ENCODE measurements at regions not wholly inside any gene's neighbourhood (a gene's known extent, or its start where the extent isn't known, plus 50 kb on each side); places are given as distances from the start of the nearest gene placed in this dataset.
A peak's percentile ranks its signal among the peaks of the same experiment; 100 is the strongest.

DNA sequence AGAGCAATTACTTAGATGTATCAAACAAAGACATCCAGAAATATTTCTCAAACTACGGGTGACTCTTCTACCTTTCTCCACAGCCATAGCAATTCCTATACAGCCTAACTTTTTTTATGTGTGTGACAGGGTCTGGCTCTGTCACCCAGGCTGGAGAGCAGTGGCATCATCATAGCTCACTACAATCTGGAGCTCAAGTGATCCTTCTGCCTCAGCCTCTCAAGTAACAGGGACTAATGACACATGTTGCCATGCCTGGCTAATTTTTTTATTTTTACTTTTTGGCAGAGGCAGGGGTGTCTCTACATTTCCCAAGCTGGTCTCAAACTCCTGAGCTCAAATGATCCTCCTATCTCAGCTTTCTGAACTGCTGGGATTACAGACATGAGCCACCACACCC lies 328.9 kb upstream of the NT5C1B start:
- DNase-seq (ENCODE audit: low read depth), result no peak
- in situ Hi-C loops (cut with HindIII; ENCODE audit: low sequenced_read_pairs), result no loop called here
- TF ChIP-seq, protein P1, sequence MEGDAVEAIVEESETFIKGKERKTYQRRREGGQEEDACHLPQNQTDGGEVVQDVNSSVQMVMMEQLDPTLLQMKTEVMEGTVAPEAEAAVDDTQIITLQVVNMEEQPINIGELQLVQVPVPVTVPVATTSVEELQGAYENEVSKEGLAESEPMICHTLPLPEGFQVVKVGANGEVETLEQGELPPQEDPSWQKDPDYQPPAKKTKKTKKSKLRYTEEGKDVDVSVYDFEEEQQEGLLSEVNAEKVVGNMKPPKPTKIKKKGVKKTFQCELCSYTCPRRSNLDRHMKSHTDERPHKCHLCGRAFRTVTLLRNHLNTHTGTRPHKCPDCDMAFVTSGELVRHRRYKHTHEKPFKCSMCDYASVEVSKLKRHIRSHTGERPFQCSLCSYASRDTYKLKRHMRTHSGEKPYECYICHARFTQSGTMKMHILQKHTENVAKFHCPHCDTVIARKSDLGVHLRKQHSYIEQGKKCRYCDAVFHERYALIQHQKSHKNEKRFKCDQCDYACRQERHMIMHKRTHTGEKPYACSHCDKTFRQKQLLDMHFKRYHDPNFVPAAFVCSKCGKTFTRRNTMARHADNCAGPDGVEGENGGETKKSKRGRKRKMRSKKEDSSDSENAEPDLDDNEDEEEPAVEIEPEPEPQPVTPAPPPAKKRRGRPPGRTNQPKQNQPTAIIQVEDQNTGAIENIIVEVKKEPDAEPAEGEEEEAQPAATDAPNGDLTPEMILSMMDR (IDR thresholded peaks at IDR 0.05; ENCODE audit: low read depth, low read length, missing control alignments), result no peak
- no peak overlapping the region for H3K4me3 ChIP-seq (ENCODE audit: low read depth, low read length)

DNA sequence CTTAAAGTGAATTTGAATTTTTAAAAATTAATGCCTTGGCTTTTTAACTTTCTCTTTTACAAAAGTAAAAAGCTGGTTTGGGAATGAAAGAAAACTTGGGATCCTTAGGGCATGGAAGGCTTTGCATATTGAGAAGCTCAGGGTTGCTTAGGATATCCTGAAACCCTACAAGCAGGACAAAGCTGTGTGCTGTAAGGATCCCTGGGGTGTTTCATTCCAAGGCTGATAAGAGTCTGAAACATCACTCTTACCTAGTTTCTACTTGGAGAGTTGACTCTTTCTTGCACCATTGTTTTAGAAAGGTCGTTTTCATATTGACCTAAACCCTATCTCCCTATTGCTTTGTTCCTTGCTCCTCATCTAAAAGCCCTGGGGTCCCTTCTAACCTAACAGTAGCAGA lies 325.9 kb upstream of the NT5C1B start:
- TF ChIP-seq, protein P1 (IDR thresholded peaks at IDR 0.05; ENCODE audit: low read depth, low read length, missing control alignments), result no peak
- in situ Hi-C loops (cut with HindIII; ENCODE audit: low sequenced_read_pairs), result no loop called here
- no peak overlapping the region for H3K4me3 ChIP-seq (ENCODE audit: low read depth, low read length)
- DNase-seq (ENCODE audit: low read depth), result no peak

GRCh38 chr2:18913512-18913911 lies 324.1 kb upstream of the NT5C1B start:
- TF ChIP-seq, protein P1 (IDR thresholded peaks at IDR 0.05; ENCODE audit: low read depth, low read length, missing control alignments), result no peak
- H3K4me3 ChIP-seq (ENCODE audit: low read depth, low read length), result no peak overlapping the region
- in situ Hi-C loops (cut with HindIII; ENCODE audit: low sequenced_read_pairs), result no loop called here
- no peak for DNase-seq (ENCODE audit: low read depth)

DNA sequence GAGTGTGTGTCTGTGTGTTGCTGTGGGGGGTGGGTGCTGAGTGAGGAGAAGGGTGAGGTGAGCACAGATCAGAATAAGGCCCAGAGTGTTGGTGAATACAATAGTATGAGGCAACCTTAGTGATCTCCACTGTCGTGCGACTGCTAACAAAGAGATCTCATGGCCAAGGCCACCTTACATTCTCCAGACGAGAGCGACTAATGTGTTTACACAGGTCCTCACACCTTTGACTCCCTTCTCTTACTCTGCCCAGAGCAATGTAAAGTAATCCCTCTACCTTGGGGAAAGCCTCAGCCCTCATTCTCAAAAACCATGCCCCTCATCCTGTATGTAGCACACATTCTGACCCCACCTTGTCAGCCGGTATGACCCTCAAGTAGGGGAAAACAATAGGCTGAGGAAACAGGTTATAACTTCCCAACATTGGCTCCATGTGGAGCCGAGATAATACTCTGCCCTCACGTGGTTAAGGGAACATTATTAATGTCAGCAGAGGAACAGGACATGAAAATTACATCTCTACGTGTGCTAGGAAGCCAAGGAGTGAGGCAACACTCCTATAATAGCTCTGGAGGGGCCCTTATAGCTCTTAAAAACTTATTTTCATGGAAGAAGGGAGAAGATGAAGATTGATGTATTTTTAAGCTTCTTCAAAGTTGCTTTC lies 323.0 kb upstream of the NT5C1B start:
- H3K4me3 ChIP-seq (ENCODE audit: low read depth, low read length), result no peak overlapping the region
- no peak for DNase-seq (ENCODE audit: low read depth)
- in situ Hi-C loops (cut with HindIII; ENCODE audit: low sequenced_read_pairs), result no loop called here
- TF ChIP-seq, protein P1 (IDR thresholded peaks at IDR 0.05; ENCODE audit: low read depth, low read length, missing control alignments), result no peak

- in situ Hi-C loops (cut with HindIII; ENCODE audit: low sequenced_read_pairs), result no loop called here
- no peak for DNase-seq (ENCODE audit: low read depth)
- TF ChIP-seq, protein P1 (IDR thresholded peaks at IDR 0.05; ENCODE audit: low read depth, low read length, missing control alignments), result no peak
- no peak overlapping the region for H3K4me3 ChIP-seq (ENCODE audit: low read depth, low read length)
Measured at GRCh38 chr2:18911416-18911815, 322.0 kb upstream of the NT5C1B start.

- TF ChIP-seq, protein P1 (IDR thresholded peaks at IDR 0.05; ENCODE audit: low read depth, low read length, missing control alignments), result no peak
- in situ Hi-C loops (cut with HindIII; ENCODE audit: low sequenced_read_pairs), result no loop called here
- no peak overlapping the region for H3K4me3 ChIP-seq (ENCODE audit: low read depth, low read length)
- DNase-seq (ENCODE audit: low read depth), result peak; percentile 31
Measured at GRCh38 chr2:18910843-18911242, 321.5 kb upstream of the NT5C1B start.

Data from astrocyte of the cerebellum (primary cell).